Mesenchymal stem cell (in vitro differentiated cells and primary cell): ENCODE measurements at regions not wholly inside any gene's neighbourhood (a gene's known extent, or its start where the extent isn't known, plus 50 kb on each side); places are given as distances from the start of the nearest gene placed in this dataset.

Source experiments
- DNase-seq: peaks from one replicate; pipeline ENCODE4 v3.0.0-alpha.2; 2013
- H2AFZ ChIP-seq: one replicate; pipeline ENCODE4 v1.6.1; 2013; ENCODE audit warnings: low read depth, mild to moderate bottlenecking, control low read depth, inconsistent platforms, low read length, moderate library complexity
- H2AK5ac ChIP-seq: 2 replicates; pipeline ENCODE4 v1.6.1; 2013; ENCODE audit warnings: low read length, moderate library complexity, mild to moderate bottlenecking, inconsistent platforms; ENCODE audit not compliant: severe bottlenecking
- H2BK120ac ChIP-seq: one replicate; pipeline ENCODE4 v1.6.1; 2013; ENCODE audit warnings: low read depth, mild to moderate bottlenecking, inconsistent platforms, low read length, moderate library complexity
- H2BK12ac ChIP-seq, 2 experiments: one replicate each; pipeline ENCODE4 v1.6.1; 2013; ENCODE audit warnings: inconsistent platforms in 2 of 2, low read length in 2 of 2, mild to moderate bottlenecking in 2 of 2, moderate library complexity in 2 of 2, control low read depth in 1 of 2
- H2BK15ac ChIP-seq: one replicate; pipeline ENCODE4 v1.6.1; 2013; ENCODE audit warnings: mild to moderate bottlenecking, low read depth, inconsistent platforms; ENCODE audit not compliant: poor library complexity, severe bottlenecking
- H2BK5ac ChIP-seq: 2 replicates; pipeline ENCODE4 v1.6.1; 2013; ENCODE audit warnings: low read depth, mild to moderate bottlenecking, low read length, control low read depth, inconsistent platforms; ENCODE audit not compliant: poor library complexity, severe bottlenecking
- H3K14ac ChIP-seq, 2 experiments: one replicate each; pipeline ENCODE4 v1.6.1; 2013; ENCODE audit warnings: inconsistent platforms in 2 of 2, low read length in 2 of 2, control low read depth in 1 of 2, mild to moderate bottlenecking in 1 of 2, moderate library complexity in 1 of 2
- H3K18ac ChIP-seq, 2 experiments: one replicate each; pipeline ENCODE4 v1.6.1; 2013; ENCODE audit warnings: inconsistent platforms in 2 of 2, low read length in 2 of 2, control low read depth in 1 of 2, low read depth in 1 of 2, mild to moderate bottlenecking in 1 of 2
- H3K23ac ChIP-seq, 2 experiments: one replicate each; pipeline ENCODE4 v1.6.1; 2013; ENCODE audit warnings: inconsistent platforms in 2 of 2, low read length in 2 of 2, mild to moderate bottlenecking in 2 of 2, moderate library complexity in 2 of 2, control low read depth in 1 of 2
- H3K27ac ChIP-seq: 2 replicates; pipeline ENCODE4 v1.5.1; 2013; ENCODE audit warnings: mild to moderate bottlenecking, moderate library complexity, low read length, control low read depth, inconsistent platforms; ENCODE audit not compliant: poor library complexity, severe bottlenecking
- H3K27me3 ChIP-seq, 2 experiments: 2 replicates each; pipeline versions ENCODE4 v1.6.1 to v1.7.0; 2013; ENCODE audit warnings: low read length in 2 of 2, mild to moderate bottlenecking in 2 of 2, moderate library complexity in 2 of 2, control low read depth in 1 of 2, inconsistent platforms in 1 of 2; ENCODE audit not compliant: control insufficient read depth in 1 of 2, insufficient read depth in 1 of 2
- H3K36me3 ChIP-seq, 2 experiments: 2 replicates each; pipeline versions ENCODE4 v1.6.1 to v1.7.0; 2013; ENCODE audit warnings: low read length in 2 of 2, control low read depth in 1 of 2, inconsistent platforms in 1 of 2, low read depth in 1 of 2, mild to moderate bottlenecking in 1 of 2; ENCODE audit not compliant: insufficient read depth in 2 of 2, control insufficient read depth in 1 of 2
- H3K4ac ChIP-seq, 2 experiments: one replicate each; pipeline ENCODE4 v1.6.1; 2013; ENCODE audit warnings: inconsistent platforms in 2 of 2, low read length in 2 of 2, mild to moderate bottlenecking in 2 of 2, moderate library complexity in 2 of 2, control low read depth in 1 of 2, low read depth in 1 of 2
- H3K4me1 ChIP-seq: 2 replicates; pipeline ENCODE4 v1.6.1; 2013; ENCODE audit warnings: low read depth, low read length, control low read depth; ENCODE audit not compliant: control insufficient read depth, insufficient read depth
- H3K4me2 ChIP-seq: 2 replicates; pipeline ENCODE4 v1.6.1; 2013; ENCODE audit warnings: low read length, mild to moderate bottlenecking, inconsistent platforms; ENCODE audit not compliant: poor library complexity, severe bottlenecking
- H3K4me3 ChIP-seq, 2 experiments: 2 replicates each; pipeline versions ENCODE4 v1.5.1 to v1.7.0; 2013; ENCODE audit warnings: low read length in 2 of 2, mild to moderate bottlenecking in 2 of 2, control low read depth in 1 of 2, low read depth in 1 of 2; ENCODE audit not compliant: insufficient read depth in 1 of 2
- H3K79me1 ChIP-seq: replicated peaks from 2 replicates; pipeline ENCODE4 v1.6.1; 2013; ENCODE audit warnings: mild to moderate bottlenecking, control low read depth, low read length, inconsistent platforms; ENCODE audit not compliant: poor library complexity, severe bottlenecking
- H3K9ac ChIP-seq: 2 replicates; pipeline ENCODE4 v1.7.0; 2013; ENCODE audit warnings: mild to moderate bottlenecking, low read length, moderate library complexity
- H3K9me3 ChIP-seq: 2 replicates; pipeline ENCODE4 v1.7.0; 2013; ENCODE audit warnings: mild to moderate bottlenecking, low read length; ENCODE audit not compliant: control insufficient read depth
- H4K8ac ChIP-seq: one replicate; pipeline ENCODE4 v1.6.1; 2013; ENCODE audit warnings: inconsistent platforms, mild to moderate bottlenecking, low read length, moderate library complexity
- H4K91ac ChIP-seq: one replicate; pipeline ENCODE4 v1.6.1; 2013; ENCODE audit warnings: mild to moderate bottlenecking, low read length, inconsistent platforms
- WGBS: methylation state at CpG from one replicate; pipeline ENCODE4 v1.1.7; 2013; ENCODE audit warnings: mixed read lengths; 5-methylcytosine and 5-hydroxymethylcytosine counted together

GRCh38 chr2:153710128-153710527 is 161.6 kb upstream of the GALNT13 start:
- no peak overlapping the region for H4K8ac ChIP-seq
- 76% methylated on average over 2 of the region's 6 CpGs for WGBS
- DNase-seq = no peak

GRCh38 chr2:153715218-153715850 is 156.4 kb upstream of the GALNT13 start:
- 71% methylated on average over 2 of the region's 2 CpGs for WGBS
- Histone ChIP-seq H2AFZ (no peak overlapping the region), H2BK5ac (no peak overlapping the region), H3K4ac (no peak overlapping the region), H3K23ac (no peak overlapping the region), H3K4me2 (no peak overlapping the region), H3K27me3 (no peaks in the 10 kb centered on the region), H3K36me3 (no peaks in the 10 kb centered on the region), H3K79me1 (no peaks in the 10 kb centered on the region), H2BK12ac (no peak overlapping the region), H4K91ac (no peak overlapping the region), H3K4me3 (no peak overlapping the region), H3K9ac (no peak overlapping the region), H3K14ac (no peak overlapping the region), H3K4me1 (no peaks in the 10 kb centered on the region), H2BK120ac (no peak overlapping the region), H4K8ac (no peak overlapping the region), H3K27ac (no peak overlapping the region), H2AK5ac (no peak overlapping the region), H3K9me3 (peaks cover 3% of the 10 kb centered on the region), H2BK15ac (no peak overlapping the region), H3K18ac (no peak overlapping the region)
- no peak for DNase-seq

More at GRCh38 chr2:153710128-153710527, 161.6 kb upstream of the GALNT13 start:
- Histone ChIP-seq H3K27me3 (no peaks in the 10 kb centered on the region), H3K4me2 (no peak overlapping the region), H3K36me3 (no peaks in the 10 kb centered on the region), H3K27ac (no peak overlapping the region), H3K4ac (no peak overlapping the region), H2AFZ (no peak overlapping the region), H3K14ac (no peak overlapping the region), H3K23ac (no peak overlapping the region), H3K9me3 (peaks cover 4% of the 10 kb centered on the region), H2AK5ac (no peak overlapping the region), H3K9ac (no peak overlapping the region), H2BK5ac (no peak overlapping the region), H3K4me3 (no peak overlapping the region), H2BK120ac (no peak overlapping the region), H2BK15ac (no peak overlapping the region), H2BK12ac (no peak overlapping the region), H3K18ac (no peak overlapping the region), H3K4me1 (no peaks in the 10 kb centered on the region), H3K79me1 (no peaks in the 10 kb centered on the region), H4K91ac (no peak overlapping the region)

GRCh38 chr2:153717060-153717459 is 154.7 kb upstream of the GALNT13 start:
- WGBS = 43% methylated on average over 1 of the region's 2 CpGs
- no peak overlapping the region for H3K4ac ChIP-seq
- H3K4me1 ChIP-seq = no peaks in the 10 kb centered on the region
- no peak overlapping the region for H2BK12ac ChIP-seq
- H3K79me1 ChIP-seq = no peaks in the 10 kb centered on the region
- no peak overlapping the region for H3K4me3 ChIP-seq
- no peak overlapping the region for H4K91ac ChIP-seq
- H2BK15ac ChIP-seq = no peak overlapping the region
- no peak overlapping the region for H3K18ac ChIP-seq
- H2AK5ac ChIP-seq = no peak overlapping the region
- no peak overlapping the region for H3K23ac ChIP-seq
- H2AFZ ChIP-seq = no peak overlapping the region
- no peak overlapping the region for H2BK120ac ChIP-seq
- no peaks in the 10 kb centered on the region for H3K36me3 ChIP-seq
- DNase-seq = no peak
- H2BK5ac ChIP-seq = no peak overlapping the region
- no peak overlapping the region for H3K14ac ChIP-seq
- no peaks in the 10 kb centered on the region for H3K27me3 ChIP-seq
- no peak overlapping the region for H3K9ac ChIP-seq
- no peak overlapping the region for H3K27ac ChIP-seq
- H4K8ac ChIP-seq = no peak overlapping the region
- H3K4me2 ChIP-seq = no peak overlapping the region
- H3K9me3 ChIP-seq = peaks cover 3% of the 10 kb centered on the region

- H3K79me1 ChIP-seq = no peaks in the 10 kb centered on the region
- H3K14ac ChIP-seq = no peak overlapping the region
- no peak overlapping the region for H3K9ac ChIP-seq
- no peak overlapping the region for H3K4ac ChIP-seq
- H2BK5ac ChIP-seq = no peak overlapping the region
- H3K27ac ChIP-seq = no peak overlapping the region
- no peak for DNase-seq
- no peak overlapping the region for H4K8ac ChIP-seq
- H3K36me3 ChIP-seq = no peaks in the 10 kb centered on the region
- H3K9me3 ChIP-seq = no peaks in the 10 kb centered on the region
- H3K27me3 ChIP-seq = no peaks in the 10 kb centered on the region
- H2BK12ac ChIP-seq = no peak overlapping the region
- no peak overlapping the region for H3K4me2 ChIP-seq
- no peak overlapping the region for H3K4me3 ChIP-seq
- H3K23ac ChIP-seq = no peak overlapping the region
- H2AFZ ChIP-seq = no peak overlapping the region
- no peak overlapping the region for H2BK15ac ChIP-seq
- H4K91ac ChIP-seq = no peak overlapping the region
- H3K18ac ChIP-seq = no peak overlapping the region
- H2AK5ac ChIP-seq = no peak overlapping the region
- no peak overlapping the region for H2BK120ac ChIP-seq
- no peaks in the 10 kb centered on the region for H3K4me1 ChIP-seq
Observed at GRCh38 chr2:153739394-153739793, 132.3 kb upstream of the GALNT13 start.
